Stomach (tissue), 4 donors: ENCODE measurements at regions not wholly inside any gene's neighbourhood (a gene's known extent, or its start where the extent isn't known, plus 50 kb on each side); places are given as distances from the start of the nearest gene placed in this dataset.
"Not testable (repeated sequence)": the region's sequence is repeated elsewhere in the genome, so short reads cannot be mapped to it uniquely, and the experiment has no call there.

Experiments
- EP300 ChIP-seq: sonication (generic); formaldehyde crosslinking; IDR thresholded peaks from one replicate; pipeline ENCODE4 v1.6.1; 2017; ENCODE audit warnings: antibody characterized with exemption
- POLR2A ChIP-seq, 4 donors: fragments of 450-650 bp; IDR thresholded peaks; one replicate each; pipeline ENCODE4 v1.6.1; 2016; ENCODE audit warnings: antibody characterized with exemption in 4 of 4, control low read depth in 2 of 4, mild to moderate bottlenecking in 1 of 4, moderate library complexity in 1 of 4
- POLR2AphosphoS5 ChIP-seq, 3 donors: sonication (generic); formaldehyde crosslinking; IDR thresholded peaks; one replicate each; pipeline ENCODE4 v1.6.1; 2016; ENCODE audit warnings: antibody characterized with exemption in 3 of 3
- TF ChIP-seq, protein P1 (sequence below), 7 experiments: fragments of 450-650 bp in 4 of 7; fragments of 200-600 bp in 3 of 7; sonication (generic) in 3 of 7; IDR thresholded peaks; one replicate each; pipeline ENCODE4 v1.5.1; 2016 to 2019; ENCODE audit warnings: antibody characterized with exemption in 7 of 7, control low read depth in 2 of 7, mild to moderate bottlenecking in 1 of 7

DNA sequence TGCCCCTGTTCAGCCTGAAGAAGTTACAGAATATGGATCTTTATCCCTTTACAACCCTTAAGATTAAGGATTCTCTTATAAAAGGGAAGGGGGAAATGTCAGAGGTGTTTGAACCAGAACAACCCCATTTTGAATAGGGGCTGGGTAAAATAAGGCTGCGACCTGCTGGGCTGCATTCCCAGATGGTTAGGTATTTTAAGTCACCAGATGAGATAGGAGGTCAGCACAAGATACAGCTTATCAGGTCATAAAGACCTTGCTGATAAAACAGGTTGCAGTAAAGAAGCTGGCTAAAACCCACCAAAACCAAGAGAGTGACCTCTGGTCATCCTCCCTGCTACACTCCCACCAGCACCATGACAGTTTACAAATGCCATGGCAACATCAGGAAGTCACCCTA is 110.8 kb downstream of the EIF4E start:
- TF ChIP-seq, protein P1, sequence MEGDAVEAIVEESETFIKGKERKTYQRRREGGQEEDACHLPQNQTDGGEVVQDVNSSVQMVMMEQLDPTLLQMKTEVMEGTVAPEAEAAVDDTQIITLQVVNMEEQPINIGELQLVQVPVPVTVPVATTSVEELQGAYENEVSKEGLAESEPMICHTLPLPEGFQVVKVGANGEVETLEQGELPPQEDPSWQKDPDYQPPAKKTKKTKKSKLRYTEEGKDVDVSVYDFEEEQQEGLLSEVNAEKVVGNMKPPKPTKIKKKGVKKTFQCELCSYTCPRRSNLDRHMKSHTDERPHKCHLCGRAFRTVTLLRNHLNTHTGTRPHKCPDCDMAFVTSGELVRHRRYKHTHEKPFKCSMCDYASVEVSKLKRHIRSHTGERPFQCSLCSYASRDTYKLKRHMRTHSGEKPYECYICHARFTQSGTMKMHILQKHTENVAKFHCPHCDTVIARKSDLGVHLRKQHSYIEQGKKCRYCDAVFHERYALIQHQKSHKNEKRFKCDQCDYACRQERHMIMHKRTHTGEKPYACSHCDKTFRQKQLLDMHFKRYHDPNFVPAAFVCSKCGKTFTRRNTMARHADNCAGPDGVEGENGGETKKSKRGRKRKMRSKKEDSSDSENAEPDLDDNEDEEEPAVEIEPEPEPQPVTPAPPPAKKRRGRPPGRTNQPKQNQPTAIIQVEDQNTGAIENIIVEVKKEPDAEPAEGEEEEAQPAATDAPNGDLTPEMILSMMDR (IDR thresholded peaks at IDR 0.05) = not testable (repeated sequence)
- TF ChIP-seq POLR2AphosphoS5 (IDR thresholded peaks at IDR 0.05); POLR2A (IDR thresholded peaks at IDR 0.05); EP300: not testable (repeated sequence)
